ENCODE measurements at regions not wholly inside any gene's neighbourhood (a gene's known extent, or its start where the extent isn't known, plus 50 kb on each side); places are given as distances from the start of the nearest gene placed in this dataset.
"Not testable (repeated sequence)": the region's sequence is repeated elsewhere in the genome, so short reads cannot be mapped to it uniquely, and the experiment has no call there.

DNA sequence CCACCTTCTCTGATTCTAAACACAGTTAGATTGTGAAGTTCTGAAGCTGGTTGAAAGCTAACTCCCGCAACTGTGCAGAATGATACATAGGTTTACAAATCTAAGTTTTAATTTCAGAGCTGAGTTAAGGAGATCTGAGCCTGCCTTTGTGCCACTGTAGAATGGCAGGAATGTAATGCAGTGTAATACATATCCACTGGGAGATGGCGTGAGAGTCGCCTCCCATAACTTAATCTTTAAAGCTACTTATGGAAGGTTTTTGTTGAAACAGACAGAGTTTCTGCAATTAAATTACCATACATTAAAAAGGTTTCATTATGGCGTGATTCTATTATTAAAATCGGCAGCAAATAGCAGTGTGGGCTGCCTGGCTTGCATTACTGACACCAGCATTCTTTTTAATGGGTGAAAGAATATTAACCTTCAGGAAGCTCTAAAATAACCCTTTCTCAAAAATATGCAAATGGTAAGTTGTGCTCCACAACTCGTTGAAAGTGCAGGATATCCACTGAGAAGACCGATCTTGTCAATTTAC is 257.4 kb downstream of the OLFM4 start:
- no peak for DNase-seq (ENCODE audit: low spot score)

GRCh38 chr13:53298396-53298795 is 269.8 kb downstream of the OLFM4 start:
- no peak for DNase-seq (ENCODE audit: low spot score)

DNA sequence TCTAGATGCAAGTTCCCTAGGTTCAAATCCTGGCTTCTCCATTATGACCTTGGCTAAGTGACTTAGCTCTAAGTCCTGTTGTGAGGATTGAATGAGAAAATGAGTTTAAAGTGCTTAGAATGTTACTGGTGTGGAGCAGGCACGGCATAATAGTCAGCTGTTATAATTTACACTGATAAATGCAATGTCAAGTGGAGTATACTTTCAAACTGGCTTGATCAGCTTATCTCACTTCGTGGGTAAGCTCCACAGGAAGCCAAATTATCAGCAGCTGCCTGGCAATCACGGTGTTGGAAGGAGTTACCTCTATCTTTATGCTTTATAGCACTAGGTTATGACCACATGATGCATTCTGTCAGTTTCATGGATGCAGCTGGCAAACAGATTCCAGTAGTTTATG is 272.8 kb downstream of the OLFM4 start:
- DNase-seq (ENCODE audit: low spot score) = no peak

DNA sequence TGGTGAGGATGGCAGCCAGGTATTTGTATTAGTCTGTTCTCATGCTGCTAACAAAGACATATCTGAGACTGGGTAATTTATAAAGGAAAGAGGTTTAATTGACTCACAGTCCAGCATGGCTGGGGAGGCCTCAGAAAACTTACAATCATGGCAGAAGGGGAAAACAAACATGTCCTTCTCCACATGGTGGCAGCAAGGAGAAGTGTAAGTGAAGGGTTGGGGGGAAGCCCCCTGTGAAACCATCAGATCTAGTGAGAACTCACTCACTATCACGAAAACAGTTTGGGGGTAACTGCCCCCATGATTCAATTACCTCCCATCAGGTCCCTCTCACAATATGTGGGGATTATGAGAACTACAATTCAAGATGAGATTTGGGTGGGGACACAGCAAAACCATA is 276.8 kb downstream of the OLFM4 start:
- DNase-seq (ENCODE audit: low spot score) = not testable (repeated sequence)

- no peak for DNase-seq (ENCODE audit: low spot score)
These were observed 282.2 kb downstream of the OLFM4 start for GRCh38 chr13:53310786-53311185.

DNA sequence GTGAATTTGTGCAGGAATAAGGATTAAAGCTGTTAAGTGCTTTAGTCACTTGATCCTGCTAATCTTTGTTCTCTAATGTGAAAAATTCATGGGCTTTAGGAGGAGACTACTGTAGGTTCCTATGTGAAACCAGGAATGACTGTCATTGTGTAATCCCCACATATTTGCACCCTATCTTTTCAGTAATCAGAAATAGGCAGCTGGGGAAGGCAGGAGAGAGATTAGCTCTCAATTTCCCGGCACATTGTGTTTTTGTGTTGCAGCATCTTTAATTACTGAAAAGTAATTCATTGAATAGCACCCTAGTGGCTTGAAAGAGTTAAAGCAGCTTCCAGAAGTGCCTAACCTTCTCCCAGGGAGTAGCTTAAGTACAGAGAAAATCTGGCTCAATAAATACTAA is 282.9 kb downstream of the OLFM4 start:
- no peak for DNase-seq (ENCODE audit: low spot score)

DNA sequence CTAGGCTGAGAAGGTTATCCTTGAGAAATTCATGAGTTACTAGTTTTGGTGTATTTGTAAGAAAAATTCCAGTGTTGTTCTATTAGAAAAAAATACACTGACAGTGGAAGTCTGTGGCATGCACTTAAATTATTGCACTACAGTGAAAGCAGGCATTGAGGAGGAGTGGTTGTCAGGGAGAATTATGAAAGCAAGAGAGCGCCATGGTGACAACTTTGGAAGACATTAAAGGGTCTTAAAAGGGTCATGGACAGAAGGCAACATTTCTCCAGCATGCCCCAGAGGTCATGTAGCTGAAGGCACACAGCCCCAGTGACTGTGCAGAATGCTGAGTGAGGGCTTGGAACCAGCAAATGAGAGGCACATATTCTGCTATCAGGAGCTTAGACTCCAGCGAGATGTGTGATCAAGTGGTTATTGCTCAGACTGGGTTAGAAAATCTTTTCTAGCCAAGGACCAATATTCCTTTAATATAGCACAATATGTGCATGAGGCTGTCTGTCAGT is 292.7 kb downstream of the OLFM4 start:
- DNase-seq (ENCODE audit: low spot score) = no peak

- DNase-seq (ENCODE audit: low spot score) = no peak
These were observed 296.0 kb downstream of the OLFM4 start for GRCh38 chr13:53324656-53325055.

DNA sequence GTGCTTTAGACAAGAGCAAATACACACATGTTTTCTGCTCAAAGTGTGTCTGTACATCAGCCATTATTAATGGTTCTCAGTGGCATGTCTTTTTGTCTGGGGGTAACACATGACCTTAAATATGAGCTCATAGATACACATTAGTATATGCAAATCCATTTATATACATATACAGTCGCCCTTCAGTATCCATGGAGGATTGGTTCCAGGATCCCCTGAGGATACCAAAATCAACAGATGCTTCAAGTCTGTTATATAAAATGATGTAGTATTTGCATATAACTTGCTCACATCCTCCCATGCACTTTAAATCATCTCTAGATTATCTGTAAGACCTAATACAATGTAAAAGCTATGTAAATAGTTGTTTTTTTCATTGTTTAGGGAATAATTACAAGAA is 298.1 kb downstream of the OLFM4 start:
- DNase-seq (ENCODE audit: low spot score) = no peak

GRCh38 chr13:53327680-53328315 is 299.2 kb downstream of the OLFM4 start:
- DNase-seq (ENCODE audit: low spot score) = no peak

GRCh38 chr13:53336441-53337160 is 308.0 kb downstream of the OLFM4 start:
- no peak for DNase-seq (ENCODE audit: low spot score)

DNA sequence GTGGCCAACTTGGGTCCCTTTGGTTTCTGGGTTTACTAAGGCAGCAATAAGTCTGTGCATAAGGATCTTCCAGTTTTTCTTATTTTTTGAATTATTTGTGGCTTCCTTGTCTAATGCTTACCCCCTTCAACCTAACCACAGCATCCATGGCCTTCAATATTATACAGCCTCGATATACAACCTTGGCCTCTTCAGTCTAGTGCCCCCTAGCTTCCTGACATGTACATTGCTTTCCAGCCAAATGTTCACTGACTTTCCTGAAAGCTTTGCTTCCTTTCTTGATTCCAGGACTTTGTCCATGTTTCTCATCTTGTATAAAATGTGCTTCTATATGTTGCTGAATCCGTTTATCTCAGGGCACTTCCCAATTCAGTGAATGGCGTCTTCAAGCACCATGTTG is 310.1 kb downstream of the OLFM4 start:
- DNase-seq (ENCODE audit: low spot score) = no peak

DNA sequence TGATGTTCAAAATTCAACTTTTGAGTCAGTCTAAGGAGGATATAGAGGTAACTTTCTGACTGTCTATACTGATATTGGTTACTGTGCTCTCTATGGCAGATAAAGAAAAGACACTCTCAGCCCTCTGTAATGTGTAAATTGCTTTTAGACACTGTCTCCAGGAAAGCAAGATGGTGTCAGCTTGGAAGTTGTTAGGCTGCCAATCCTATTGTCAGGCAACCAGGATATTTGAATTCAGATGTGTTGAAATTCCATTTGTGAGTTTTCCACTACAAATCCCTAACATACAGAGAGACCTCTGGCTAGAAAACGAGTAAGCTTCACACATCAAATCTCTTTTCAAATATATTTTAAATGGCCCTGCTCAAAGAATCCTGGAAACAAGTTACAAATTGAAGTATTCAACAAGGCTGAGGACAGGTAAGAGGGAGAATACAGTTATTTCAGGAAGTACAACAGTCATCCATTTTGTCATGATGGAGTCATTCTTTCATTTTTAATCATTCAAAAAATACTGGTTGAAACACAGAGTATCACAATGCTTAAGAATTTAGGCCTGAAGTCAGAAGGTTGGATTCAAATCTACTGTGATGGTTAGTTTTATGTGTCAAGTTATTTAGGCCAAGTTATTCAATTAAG is 312.0 kb downstream of the OLFM4 start:
- DNase-seq (ENCODE audit: low spot score) = no peak

- DNase-seq (ENCODE audit: low spot score) = no peak
These were observed 312.5 kb downstream of the OLFM4 start for GRCh38 chr13:53341144-53341510.

- no peak for DNase-seq (ENCODE audit: low spot score)
These were observed 314.2 kb downstream of the OLFM4 start for GRCh38 chr13:53342623-53343360.

GRCh38 chr13:53343361-53343744 is 314.7 kb downstream of the OLFM4 start:
- DNase-seq (ENCODE audit: low spot score) = no peak

DNA sequence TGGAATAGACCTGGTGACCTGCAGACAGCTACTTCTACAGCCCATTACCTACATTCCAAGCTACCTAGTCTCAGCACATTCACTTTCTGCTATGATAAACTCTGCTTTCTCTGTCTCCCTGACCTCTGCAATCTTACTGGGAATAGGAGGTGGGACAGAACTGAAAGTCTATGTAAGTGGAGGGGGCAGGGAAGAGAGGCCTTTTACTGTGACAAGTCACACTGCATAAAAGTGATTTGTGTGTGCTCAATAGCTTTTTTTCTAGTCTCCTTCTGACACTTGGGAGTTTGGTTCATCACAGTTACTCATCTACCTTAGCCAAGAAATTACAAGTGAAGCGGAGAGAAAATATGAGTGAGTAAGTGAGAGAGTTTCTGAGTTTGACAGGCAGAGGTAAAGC is 322.4 kb downstream of the OLFM4 start:
- DNase-seq (ENCODE audit: low spot score) = no peak

- DNase-seq (ENCODE audit: low spot score) = no peak
These were observed 329.0 kb downstream of the OLFM4 start for GRCh38 chr13:53357582-53357981.

DNA sequence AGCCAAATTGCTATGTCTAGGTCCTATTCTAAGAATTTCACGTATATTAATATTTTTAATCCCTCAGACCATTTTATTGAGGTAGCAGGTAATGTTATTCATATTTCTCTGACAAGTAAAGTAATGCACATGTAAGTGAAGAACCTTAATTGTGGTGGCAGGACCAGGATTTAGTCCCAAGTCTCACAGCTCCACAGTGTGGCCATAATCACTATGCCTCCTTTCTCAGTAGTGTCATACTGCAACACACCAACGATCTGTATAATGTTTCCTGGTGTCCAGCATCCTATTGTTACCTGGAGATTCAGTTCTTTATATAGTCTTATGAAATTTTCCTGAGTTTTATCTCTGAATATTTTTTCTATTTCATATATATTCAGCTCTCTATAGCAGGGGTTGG is 340.3 kb downstream of the OLFM4 start:
- no peak for DNase-seq (ENCODE audit: low spot score)

- DNase-seq (ENCODE audit: low spot score) = no peak
These were observed 350.9 kb downstream of the OLFM4 start for GRCh38 chr13:53379485-53379884.

DNA sequence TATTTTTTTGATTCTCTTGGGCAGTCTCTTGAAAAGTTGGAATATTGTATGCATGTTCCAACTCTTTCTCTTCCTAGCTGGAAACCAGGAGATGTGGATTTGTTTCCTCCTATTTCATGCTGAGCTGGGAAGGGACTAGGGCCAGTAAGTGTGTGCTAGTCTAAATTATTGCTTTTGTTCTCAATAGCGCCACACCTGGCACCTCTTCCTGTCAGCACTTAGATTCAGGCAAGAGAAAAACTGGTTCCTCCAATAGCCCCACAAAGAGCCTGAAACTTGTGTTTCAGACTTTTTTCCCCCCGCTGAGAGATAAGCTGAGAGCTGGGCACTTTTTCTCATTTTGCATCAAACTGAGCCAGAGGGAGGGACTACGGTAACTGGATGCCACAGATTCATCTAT is 353.4 kb downstream of the OLFM4 start:
- no peak for DNase-seq (ENCODE audit: low spot score)

GRCh38 chr13:53398051-53398450 is 369.4 kb downstream of the OLFM4 start:
- DNase-seq (ENCODE audit: low spot score) = no peak

Data from HuH-7 (cell line).